ENCODE measurements at regions not wholly inside any gene's neighbourhood (a gene's known extent, or its start where the extent isn't known, plus 50 kb on each side); places are given as distances from the start of the nearest gene placed in this dataset.

DNA sequence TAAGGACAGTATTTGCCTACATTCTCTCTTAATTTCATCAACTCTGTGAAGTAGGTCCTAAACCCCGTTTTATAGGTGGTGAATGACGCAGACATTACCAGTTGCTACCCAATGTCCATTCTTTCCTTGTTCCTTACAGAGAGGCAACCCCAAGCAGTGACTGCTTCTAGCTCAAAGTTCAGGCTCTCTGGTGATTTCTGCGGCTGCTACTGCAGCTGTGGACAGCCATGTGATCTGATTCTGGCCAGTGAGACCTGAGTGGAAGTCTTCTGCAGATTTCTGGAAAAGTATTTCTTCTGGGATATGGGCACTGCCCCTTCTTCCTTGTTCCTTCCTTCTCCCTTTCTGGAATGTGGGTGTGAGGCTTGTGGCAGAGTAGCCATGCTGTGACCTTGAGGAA lies 82.9 kb downstream of the ARF6 start:
- no peak overlapping the region for H3K27ac ChIP-seq

DNA sequence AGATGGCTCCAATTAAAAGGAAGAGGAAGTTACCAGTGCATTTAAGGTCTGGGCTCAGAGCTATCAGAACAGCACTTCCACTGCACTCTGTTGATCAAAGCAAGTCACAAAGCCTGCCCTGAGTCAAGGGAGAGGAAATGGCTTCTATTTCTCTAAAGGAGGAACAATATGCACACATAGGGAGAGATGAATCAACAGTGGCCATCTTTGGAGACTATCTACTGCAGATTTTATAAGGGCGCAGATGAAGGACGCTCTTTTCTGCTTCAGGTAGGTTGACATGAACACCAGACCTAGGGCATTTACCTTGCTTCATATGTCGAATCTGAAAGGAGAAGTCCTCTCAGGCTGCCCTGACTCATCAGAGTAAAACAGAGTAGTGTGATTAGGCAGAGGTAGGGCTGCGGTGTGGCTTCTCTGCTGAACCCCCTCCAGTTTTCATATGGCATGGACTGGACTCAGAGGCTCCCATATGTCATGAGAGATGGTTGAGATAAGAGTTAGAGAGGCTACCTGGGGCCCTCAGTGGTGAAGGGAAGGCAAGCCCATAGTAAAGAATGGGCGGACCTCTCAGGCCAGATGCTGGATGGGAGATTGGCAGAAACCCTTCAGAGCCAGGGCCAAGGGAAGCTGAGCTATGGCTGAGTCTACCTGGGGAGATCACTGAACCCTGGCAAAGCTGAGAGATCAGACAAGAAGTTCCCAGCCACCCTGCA lies 84.4 kb downstream of the ARF6 start:
- H3K9me3 ChIP-seq (ENCODE audit: low read depth, low read length): no peaks in the 10 kb centered on the region
- no peak for TF ChIP-seq FOXP2 (optimal IDR thresholded peaks at IDR 0.05; ENCODE audit: control extremely low read depth, extremely low read length, insufficient read depth)
- no peak for TF ChIP-seq POLR2AphosphoS5 (IDR thresholded peaks at IDR 0.05; ENCODE audit: borderline replicate concordance, low read depth, low read length)
- no peak for TF ChIP-seq EZH2 (IDR thresholded peaks at IDR 0.05)
- H3K4me3 ChIP-seq: no peak overlapping the region
- DNase-seq (ENCODE audit: low read depth, low spot score): no peak
- no peaks in the 10 kb centered on the region for H3K36me3 ChIP-seq (ENCODE audit: insufficient read depth, low read length)
- no peak overlapping the region for H3K27ac ChIP-seq
- no peak overlapping the region for H3K9ac ChIP-seq (ENCODE audit: insufficient read length)

More for the DNA sequence above, 82.9 kb downstream of the ARF6 start:
- Histone ChIP-seq H3K36me3 (ENCODE audit: insufficient read depth, low read length) (no peaks in the 10 kb centered on the region), H3K9ac (ENCODE audit: insufficient read length) (no peak overlapping the region), H3K9me3 (ENCODE audit: low read depth, low read length) (no peaks in the 10 kb centered on the region), H3K4me3 (no peak overlapping the region)
- TF ChIP-seq EZH2 (IDR thresholded peaks at IDR 0.05): no peak
- no peak for TF ChIP-seq FOXP2 (optimal IDR thresholded peaks at IDR 0.05; ENCODE audit: control extremely low read depth, extremely low read length, insufficient read depth)
- TF ChIP-seq POLR2AphosphoS5 (IDR thresholded peaks at IDR 0.05; ENCODE audit: borderline replicate concordance, low read depth, low read length): no peak
- DNase-seq (ENCODE audit: low read depth, low spot score): no peak

DNA sequence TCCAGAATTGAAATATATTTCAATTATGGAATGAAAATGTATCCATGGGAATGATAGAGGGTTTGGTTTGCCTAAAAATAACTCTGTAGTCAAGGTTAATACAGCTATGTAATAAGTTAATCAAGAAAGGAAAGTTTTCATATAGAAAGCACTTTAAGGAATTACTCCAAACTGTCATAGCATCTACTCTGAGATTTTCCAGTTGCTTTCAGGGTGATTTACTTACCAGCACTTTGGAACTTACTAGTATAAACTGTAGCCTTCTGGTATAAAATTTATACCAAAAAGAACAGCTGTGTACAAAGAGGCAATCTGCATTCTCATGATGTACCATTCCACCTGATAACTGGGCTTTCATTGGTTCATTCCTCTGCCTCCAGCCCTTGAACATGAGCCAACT lies 87.1 kb downstream of the ARF6 start:
- DNase-seq (ENCODE audit: low read depth, low spot score): no peak
- no peaks in the 10 kb centered on the region for H3K9me3 ChIP-seq (ENCODE audit: low read depth, low read length)
- no peak overlapping the region for H3K4me3 ChIP-seq
- H3K36me3 ChIP-seq (ENCODE audit: insufficient read depth, low read length): no peaks in the 10 kb centered on the region
- H3K9ac ChIP-seq (ENCODE audit: insufficient read length): no peak overlapping the region
- no peak overlapping the region for H3K27ac ChIP-seq
- TF ChIP-seq EZH2 (IDR thresholded peaks at IDR 0.05) (no peak), FOXP2 (optimal IDR thresholded peaks at IDR 0.05; ENCODE audit: control extremely low read depth, extremely low read length, insufficient read depth) (no peak), POLR2AphosphoS5 (IDR thresholded peaks at IDR 0.05; ENCODE audit: borderline replicate concordance, low read depth, low read length) (no peak)

DNA sequence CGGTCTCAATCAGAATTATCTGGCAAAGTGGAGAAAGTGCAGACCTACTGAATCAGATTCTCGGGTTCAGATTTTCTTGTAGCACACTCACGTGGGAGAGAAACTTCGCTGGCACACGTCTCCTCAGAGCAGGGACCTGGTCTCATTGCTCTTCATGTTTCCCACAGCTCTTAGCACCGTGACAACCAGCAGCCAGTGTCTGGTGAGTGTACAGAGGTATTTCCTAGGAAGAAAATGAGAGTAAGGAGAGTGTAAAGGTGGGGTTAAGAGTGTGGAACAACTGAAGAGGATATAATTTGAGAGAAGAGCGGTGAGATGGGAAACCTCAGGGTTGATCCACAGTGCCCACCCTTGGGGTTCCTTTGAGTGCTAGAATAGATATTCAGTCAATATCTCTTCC lies 89.2 kb downstream of the ARF6 start:
- Histone ChIP-seq H3K36me3 (ENCODE audit: insufficient read depth, low read length) (no peaks in the 10 kb centered on the region), H3K27ac (no peak overlapping the region), H3K9me3 (ENCODE audit: low read depth, low read length) (no peaks in the 10 kb centered on the region), H3K4me3 (no peak overlapping the region), H3K9ac (ENCODE audit: insufficient read length) (no peak overlapping the region)
- no peak for DNase-seq (ENCODE audit: low read depth, low spot score)
- TF ChIP-seq FOXP2 (optimal IDR thresholded peaks at IDR 0.05; ENCODE audit: control extremely low read depth, extremely low read length, insufficient read depth) (no peak), EZH2 (IDR thresholded peaks at IDR 0.05) (no peak), POLR2AphosphoS5 (IDR thresholded peaks at IDR 0.05; ENCODE audit: borderline replicate concordance, low read depth, low read length) (no peak)

DNA sequence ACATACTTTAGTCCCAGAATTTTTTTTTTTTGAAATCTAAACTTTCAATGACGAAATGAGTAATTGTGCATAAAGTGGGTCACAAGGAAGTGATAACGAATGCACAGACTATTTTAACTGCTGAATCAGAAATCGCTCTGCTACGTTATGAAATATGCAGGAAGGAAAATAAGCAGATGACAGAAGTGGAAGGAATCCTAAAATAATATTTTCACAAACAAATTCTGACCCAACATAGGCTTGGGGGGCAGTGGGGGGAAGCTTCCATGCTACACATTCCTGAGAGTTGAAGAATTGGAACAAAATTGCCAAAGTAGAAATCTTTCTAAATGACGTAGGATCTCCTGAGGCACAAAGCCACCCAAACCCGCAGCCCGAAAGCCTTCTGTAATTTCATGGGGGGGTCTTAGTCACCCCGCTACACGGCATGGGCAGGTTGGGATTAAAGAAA lies 89.6 kb downstream of the ARF6 start:
- no peak overlapping the region for H3K27ac ChIP-seq
- H3K9me3 ChIP-seq (ENCODE audit: low read depth, low read length): no peaks in the 10 kb centered on the region
- no peak for TF ChIP-seq FOXP2 (optimal IDR thresholded peaks at IDR 0.05; ENCODE audit: control extremely low read depth, extremely low read length, insufficient read depth)
- TF ChIP-seq EZH2 (IDR thresholded peaks at IDR 0.05): no peak
- no peak for TF ChIP-seq POLR2AphosphoS5 (IDR thresholded peaks at IDR 0.05; ENCODE audit: borderline replicate concordance, low read depth, low read length)
- no peaks in the 10 kb centered on the region for H3K36me3 ChIP-seq (ENCODE audit: insufficient read depth, low read length)
- peak overlapping the region; percentile 6; the same call in 1 of the 2 replicates for H3K4me3 ChIP-seq
- no peak overlapping the region for H3K9ac ChIP-seq (ENCODE audit: insufficient read length)
- DNase-seq (ENCODE audit: low read depth, low spot score): no peak

DNA sequence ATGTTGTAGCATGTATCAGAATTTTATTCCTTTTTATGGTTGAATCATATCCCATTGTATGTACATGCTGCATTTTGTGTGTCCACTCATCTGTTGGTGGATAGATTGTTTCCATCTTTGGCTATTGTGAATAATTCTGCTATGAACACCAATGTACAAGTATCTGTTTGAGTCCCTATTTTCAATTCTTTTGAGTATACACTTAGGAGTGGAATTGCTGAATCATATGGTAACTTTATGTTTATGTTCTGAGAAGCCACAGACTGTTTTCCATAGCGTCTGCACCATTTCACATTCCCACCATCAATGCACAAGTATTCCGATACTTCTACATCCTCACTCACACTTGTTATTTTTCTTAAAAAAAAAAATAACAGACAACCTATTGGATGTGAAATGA lies 91.5 kb downstream of the ARF6 start:
- Histone ChIP-seq H3K36me3 (ENCODE audit: insufficient read depth, low read length) (no peaks in the 10 kb centered on the region), H3K9me3 (ENCODE audit: low read depth, low read length) (no peaks in the 10 kb centered on the region), H3K27ac (no peak overlapping the region), H3K4me3 (no peak overlapping the region), H3K9ac (ENCODE audit: insufficient read length) (no peak overlapping the region)
- TF ChIP-seq FOXP2 (optimal IDR thresholded peaks at IDR 0.05; ENCODE audit: control extremely low read depth, extremely low read length, insufficient read depth) (no peak), EZH2 (IDR thresholded peaks at IDR 0.05) (no peak), POLR2AphosphoS5 (IDR thresholded peaks at IDR 0.05; ENCODE audit: borderline replicate concordance, low read depth, low read length) (no peak)
- no peak for DNase-seq (ENCODE audit: low read depth, low spot score)

DNA sequence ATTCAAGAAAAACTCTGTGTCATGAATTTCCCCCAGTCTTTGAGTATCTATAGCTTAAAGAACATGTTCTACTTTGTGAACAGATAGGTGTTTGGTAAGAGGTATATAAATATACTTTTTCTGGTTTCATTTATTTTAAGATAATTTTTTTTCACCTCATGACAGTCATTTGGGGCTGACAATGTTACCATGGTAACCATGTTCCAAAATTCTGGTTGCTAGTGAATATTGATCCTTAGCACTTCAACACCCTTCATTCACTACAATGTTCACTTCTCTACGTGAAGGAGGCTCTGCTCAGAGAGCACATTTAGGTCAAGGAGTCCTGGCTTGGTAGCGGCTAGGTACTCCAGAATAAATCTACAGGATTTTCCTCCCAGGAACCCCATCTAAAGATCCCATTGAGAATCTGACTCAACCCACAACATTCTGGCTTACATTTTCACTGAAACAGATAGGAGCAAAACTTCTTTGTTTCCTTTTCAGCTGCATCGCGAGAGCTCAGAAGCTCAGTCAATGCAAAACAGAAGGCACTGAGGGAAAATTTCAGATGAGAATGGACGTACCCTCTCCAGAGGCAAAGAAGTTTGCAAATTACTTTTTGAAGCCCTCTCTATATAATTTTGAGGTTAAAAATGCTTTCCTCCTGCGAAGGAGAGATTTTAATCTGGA lies 93.6 kb downstream of the ARF6 start:
- no peak for DNase-seq (ENCODE audit: low read depth, low spot score)
- no peak overlapping the region for H3K4me3 ChIP-seq
- no peak for TF ChIP-seq FOXP2 (optimal IDR thresholded peaks at IDR 0.05; ENCODE audit: control extremely low read depth, extremely low read length, insufficient read depth)
- TF ChIP-seq POLR2AphosphoS5 (IDR thresholded peaks at IDR 0.05; ENCODE audit: borderline replicate concordance, low read depth, low read length): no peak
- no peak for TF ChIP-seq EZH2 (IDR thresholded peaks at IDR 0.05)
- H3K36me3 ChIP-seq (ENCODE audit: insufficient read depth, low read length): no peaks in the 10 kb centered on the region
- no peak overlapping the region for H3K9ac ChIP-seq (ENCODE audit: insufficient read length)
- no peaks in the 10 kb centered on the region for H3K9me3 ChIP-seq (ENCODE audit: low read depth, low read length)
- H3K27ac ChIP-seq: no peak overlapping the region

DNA sequence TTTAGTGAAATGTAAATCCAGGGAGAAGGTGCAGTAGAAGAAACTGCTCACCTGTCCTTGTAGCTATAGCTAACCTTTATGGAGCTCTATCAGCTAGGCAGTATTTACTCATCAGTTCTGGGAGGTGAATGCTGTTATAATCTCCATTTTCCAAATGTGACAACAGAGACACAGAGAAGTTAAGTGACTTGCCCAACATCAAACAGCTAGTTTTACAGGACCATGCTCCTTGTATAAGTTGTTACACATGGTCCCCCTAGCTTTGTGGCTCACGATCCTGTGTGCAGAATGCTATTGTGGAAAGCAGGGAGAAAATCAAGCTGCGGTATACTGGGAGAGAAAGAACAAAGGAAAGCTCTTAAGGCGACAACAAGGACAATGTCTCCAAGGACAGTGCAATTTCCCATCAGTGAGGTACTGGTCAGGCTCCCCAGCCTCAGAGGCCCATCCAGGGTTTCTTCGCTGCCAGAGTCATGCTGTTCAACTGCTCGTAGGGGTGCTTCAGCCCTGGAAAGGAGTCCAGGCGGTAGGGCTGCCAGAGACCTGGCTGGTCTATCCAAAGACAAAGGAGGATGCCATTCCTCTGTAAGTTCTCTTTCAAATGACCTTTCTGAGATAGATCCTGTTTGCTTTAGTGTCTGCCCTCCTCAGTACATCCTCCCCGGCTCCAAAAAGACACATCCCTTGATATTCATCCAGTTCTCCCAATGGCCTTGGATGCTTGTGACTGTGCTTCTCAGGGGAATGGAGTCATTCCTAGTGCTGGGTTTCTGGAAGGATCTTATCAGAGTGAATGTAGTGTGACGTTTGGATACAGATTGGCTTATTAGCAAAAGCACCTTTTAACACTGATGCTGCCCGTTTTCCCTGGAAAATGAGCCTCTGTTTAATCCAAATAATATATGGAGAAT lies 95.5 kb downstream of the ARF6 start:
- DNase-seq (ENCODE audit: low read depth, low spot score): no peak
- TF ChIP-seq EZH2 (IDR thresholded peaks at IDR 0.05) (no peak), POLR2AphosphoS5 (IDR thresholded peaks at IDR 0.05; ENCODE audit: borderline replicate concordance, low read depth, low read length) (no peak), FOXP2 (optimal IDR thresholded peaks at IDR 0.05; ENCODE audit: control extremely low read depth, extremely low read length, insufficient read depth) (no peak)
- Histone ChIP-seq H3K36me3 (ENCODE audit: insufficient read depth, low read length) (no peaks in the 10 kb centered on the region), H3K4me3 (no peak overlapping the region), H3K27ac (no peak overlapping the region), H3K9me3 (ENCODE audit: low read depth, low read length) (no peaks in the 10 kb centered on the region), H3K9ac (ENCODE audit: insufficient read length) (no peak overlapping the region)

Data from SK-N-MC (cell line).